Amygdala (tissue), 56 donors: ENCODE measurements at regions not wholly inside any gene's neighbourhood (a gene's known extent, or its start where the extent isn't known, plus 50 kb on each side); places are given as distances from the start of the nearest gene placed in this dataset.

Experiments used
- DNase-seq, 56 donors: peaks; one replicate each; lab custom pipeline; 2025; lab: John Stamatoyannopoulos, UW

GRCh38 chr9:88751781-88752180 is 216.8 kb downstream of the NXNL2 start:
- no peak for DNase-seq

- DNase-seq, result no peak
These were observed 218.9 kb downstream of the NXNL2 start for GRCh38 chr9:88753691-88754367.

DNA sequence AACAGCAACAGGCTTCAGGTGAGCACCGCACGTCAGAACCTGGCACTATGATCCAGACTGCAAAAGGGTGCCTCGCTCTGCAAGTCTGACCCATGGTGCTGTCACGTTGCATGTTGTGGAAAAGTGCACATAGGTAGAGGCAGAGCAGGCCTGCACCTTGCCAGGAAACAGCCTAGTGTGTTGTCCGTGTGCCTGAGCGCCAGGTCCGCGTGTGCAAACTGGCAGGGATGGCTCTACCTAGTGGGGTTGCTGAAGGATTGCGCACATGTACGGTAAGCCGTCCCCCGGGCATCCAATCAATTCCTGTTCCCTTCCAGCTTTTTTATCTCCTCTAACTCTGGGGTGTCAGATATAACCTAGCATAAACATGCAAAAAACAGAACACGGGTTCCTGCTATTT is 219.5 kb downstream of the NXNL2 start:
- no peak for DNase-seq

- DNase-seq, result no peak
These were observed 219.9 kb downstream of the NXNL2 start for GRCh38 chr9:88754886-88755285.

- no peak for DNase-seq
These were observed 222.5 kb downstream of the NXNL2 start for GRCh38 chr9:88757406-88758010.

DNA sequence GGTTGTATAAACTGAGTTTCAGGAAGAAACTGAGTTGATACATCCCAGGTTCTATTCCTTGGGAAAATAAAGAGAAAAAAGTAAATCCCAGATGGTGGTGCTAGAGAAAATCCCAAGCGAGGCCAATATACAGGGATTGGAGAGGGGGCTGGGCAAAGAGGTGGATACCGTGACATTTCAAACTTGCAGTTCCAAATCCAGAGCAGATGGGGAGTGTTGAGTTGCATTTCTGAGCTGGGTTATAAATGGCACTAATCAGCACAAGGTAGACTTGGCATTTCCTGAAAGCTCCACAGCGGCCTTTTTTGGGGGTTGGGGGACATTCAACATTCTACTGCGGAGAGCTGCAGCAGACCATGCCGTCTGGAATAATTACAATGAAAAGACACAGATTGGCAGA is 224.4 kb downstream of the NXNL2 start:
- no peak for DNase-seq

- no peak for DNase-seq
These were observed 224.3 kb upstream of the S1PR3 start for GRCh38 chr9:88766778-88767503.

- DNase-seq, result no peak
These were observed 223.8 kb upstream of the S1PR3 start for GRCh38 chr9:88767504-88767790.

- DNase-seq, result no peak
These were observed 218.7 kb upstream of the S1PR3 start for GRCh38 chr9:88772575-88772974.

GRCh38 chr9:88773126-88773525 is 218.1 kb upstream of the S1PR3 start:
- DNase-seq, result no peak

GRCh38 chr9:88773627-88774244 is 217.5 kb upstream of the S1PR3 start:
- no peak for DNase-seq

- no peak for DNase-seq
These were observed 216.2 kb upstream of the S1PR3 start for GRCh38 chr9:88775037-88775471.

- no peak for DNase-seq
These were observed 215.7 kb upstream of the S1PR3 start for GRCh38 chr9:88775559-88775958.

- no peak for DNase-seq
These were observed 215.3 kb upstream of the S1PR3 start for GRCh38 chr9:88775966-88776365.

GRCh38 chr9:88776717-88777497 is 214.4 kb upstream of the S1PR3 start:
- no peak for DNase-seq

GRCh38 chr9:88777498-88778312 is 213.6 kb upstream of the S1PR3 start:
- peak in 1 of 56 donors; percentile 14 for DNase-seq

DNA sequence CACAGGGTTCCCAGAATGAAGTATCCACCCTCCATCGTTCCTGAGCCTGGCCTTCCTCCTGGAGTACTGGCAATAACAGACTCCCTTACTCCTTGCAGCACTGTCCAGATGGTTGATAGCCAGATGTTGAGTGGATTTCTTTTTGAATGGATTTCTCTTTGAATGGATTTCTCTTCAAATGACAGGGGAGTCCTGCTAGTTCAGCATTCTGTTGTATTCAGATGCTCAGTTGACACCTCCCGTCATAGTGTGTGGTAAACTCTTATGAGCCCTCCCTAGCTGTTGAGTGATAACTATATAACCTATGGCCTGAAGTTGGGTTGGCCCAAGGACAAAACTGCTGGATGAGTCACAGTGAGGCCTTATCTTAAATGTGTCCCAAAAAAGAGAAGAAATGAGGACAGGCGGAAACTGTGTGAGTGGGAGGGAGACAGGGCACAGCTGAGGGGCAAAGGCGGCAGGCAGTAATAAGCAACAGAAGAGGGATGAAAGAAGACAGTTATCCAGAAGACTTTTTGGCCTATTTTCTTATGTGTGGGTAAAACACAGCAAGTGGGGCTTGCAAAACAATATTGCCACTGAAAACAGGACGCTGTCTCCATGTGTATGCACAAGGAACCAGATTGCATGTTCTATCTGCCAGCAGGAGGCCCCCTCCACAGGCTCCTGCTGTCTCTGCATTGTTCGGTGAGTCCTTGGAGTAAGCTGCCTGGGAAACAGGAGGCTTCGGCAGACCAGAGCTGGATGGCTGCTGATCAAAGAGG is 209.5 kb upstream of the S1PR3 start:
- peak in 3 of 56 donors; percentile 10 to 19 (median 13) for DNase-seq

- no peak for DNase-seq
These were observed 208.1 kb upstream of the S1PR3 start for GRCh38 chr9:88782931-88783710.
